B cell (primary cell): ENCODE measurements at regions not wholly inside any gene's neighbourhood (a gene's known extent, or its start where the extent isn't known, plus 50 kb on each side); places are given as distances from the start of the nearest gene placed in this dataset.

Experiments
- ATAC-seq: fragments of 200-7000 bp; cut with Tn5 transposase; one replicate; pipeline ENCODE4 v1.10.0; 2021; ENCODE audit warnings: low read depth, mild to moderate bottlenecking, moderate number of reproducible peaks, moderate library complexity
- CTCF ChIA-PET: fragments of 350-600 bp; sonication (Branson Sonifier 250); formaldehyde crosslinking; loops from one replicate; lab custom pipeline; 2021; ENCODE audit warnings: antibody characterized with exemption, inconsistent platforms; lab: Charles Lee
- POLR2A ChIA-PET: fragments of 350-600 bp; sonication (Branson Sonifier 250); formaldehyde crosslinking; loops from one replicate; lab custom pipeline; 2021; ENCODE audit warnings: antibody characterized with exemption; lab: Charles Lee
- DNase-seq: peaks from one replicate; pipeline ENCODE4 v3.0.0; 2013
- H2AFZ ChIP-seq: 2 replicates; pipeline ENCODE4 v1.6.1; 2012; ENCODE audit warnings: mild to moderate bottlenecking, low read depth, low read length; ENCODE audit not compliant: insufficient read depth, poor library complexity, severe bottlenecking
- H3K27ac ChIP-seq, 2 donors: 1 replicate in 1 of 2; 2 replicates in 1 of 2; pipeline ENCODE4 v1.5.1; 2012 to 2013; ENCODE audit warnings: low read length in 2 of 2, mild to moderate bottlenecking in 2 of 2, moderate library complexity in 1 of 2
- H3K27me3 ChIP-seq, 4 experiments: fragments of 200-600 bp in 1 of 4; sonication (generic) in 1 of 4; replicated peaks in 1 of 4; 1 replicate in 2 of 4; 2 replicates in 2 of 4; pipeline versions ENCODE4 v1.6.1 to v1.7.0; 2013 to 2016; ENCODE audit warnings: low read length in 3 of 4, mild to moderate bottlenecking in 2 of 4, mixed read lengths in 1 of 4, moderate library complexity in 1 of 4; ENCODE audit not compliant: insufficient read depth in 4 of 4, control insufficient read depth in 3 of 4; ENCODE audit errors: control extremely low read depth in 1 of 4
- H3K36me3 ChIP-seq, 2 experiments: replicated peaks in 1 of 2; 1 replicate in 1 of 2; 2 replicates in 1 of 2; pipeline versions ENCODE4 v1.6.1 to v1.7.1; 2013; ENCODE audit warnings: low read length in 1 of 2; ENCODE audit not compliant: insufficient read depth in 2 of 2, control insufficient read depth in 1 of 2; ENCODE audit errors: control extremely low read depth in 1 of 2, extremely low read depth in 1 of 2
- H3K4me1 ChIP-seq, 2 donors: fragments of 200-600 bp in 1 of 2; sonication (generic) in 1 of 2; 1 replicate in 1 of 2; 2 replicates in 1 of 2; pipeline versions ENCODE4 v1.5.1 to v1.6.1; 2013 to 2017; ENCODE audit warnings: low read length in 2 of 2; ENCODE audit not compliant: control insufficient read depth in 2 of 2, insufficient read depth in 2 of 2
- H3K4me2 ChIP-seq: replicated peaks from 2 replicates; pipeline ENCODE3; 2012; ENCODE audit warnings: mild to moderate bottlenecking, low read depth, low read length; ENCODE audit not compliant: poor library complexity, severe bottlenecking
- H3K4me3 ChIP-seq, 5 experiments: fragments of 200-600 bp in 1 of 5; sonication (generic) in 1 of 5; 1 replicate in 3 of 5; 2 replicates in 2 of 5; pipeline versions ENCODE4 v1.5.1 to v1.7.0; 2011 to 2016; ENCODE audit warnings: low read length in 4 of 5, mild to moderate bottlenecking in 4 of 5, low read depth in 2 of 5, control low read depth in 1 of 5, moderate library complexity in 1 of 5; ENCODE audit not compliant: insufficient read depth in 1 of 5; ENCODE audit errors: control extremely low read depth in 1 of 5, extremely low read depth in 1 of 5
- H3K79me2 ChIP-seq: fragments of 200-600 bp; sonication (generic); one replicate; pipeline ENCODE4 v1.6.0; 2016; ENCODE audit warnings: low read length; ENCODE audit not compliant: control insufficient read depth, insufficient read depth
- H3K9ac ChIP-seq: fragments of 200-600 bp; sonication (generic); 2 replicates; pipeline ENCODE4 v1.6.1; 2017; ENCODE audit warnings: mild to moderate bottlenecking, low read length, moderate library complexity
- H3K9me3 ChIP-seq, 3 donors: one replicate each; pipeline versions ENCODE4 v1.6.1 to v1.7.1; 2013; ENCODE audit warnings: low read length in 2 of 3; ENCODE audit not compliant: control insufficient read depth in 2 of 3, insufficient read depth in 1 of 3; ENCODE audit errors: control extremely low read depth in 1 of 3
- H4K20me1 ChIP-seq: 2 replicates; pipeline ENCODE4 v1.6.0; 2012; ENCODE audit warnings: mild to moderate bottlenecking, low read length; ENCODE audit not compliant: insufficient read depth, control insufficient read depth, poor library complexity, severe bottlenecking
- H3K27ac Mint-ChIP-seq: one replicate; pipeline ENCODE4 v1.8.0; 2021; ENCODE audit warnings: mixed read lengths
- H3K27me3 Mint-ChIP-seq: one replicate; pipeline ENCODE4 v1.8.0; 2021; ENCODE audit warnings: mixed read lengths
- H3K4me1 Mint-ChIP-seq: one replicate; pipeline ENCODE4 v1.8.0; 2021; ENCODE audit warnings: mixed read lengths
- H3K4me3 Mint-ChIP-seq: one replicate; pipeline ENCODE4 v1.8.0; 2021; ENCODE audit warnings: mixed read lengths
- H3K9me3 Mint-ChIP-seq: one replicate; pipeline ENCODE4 v1.8.0; 2022; ENCODE audit warnings: mixed read lengths; ENCODE audit not compliant: insufficient read depth
- CTCF ChIP-seq: fragments of 200-600 bp; IDR thresholded peaks from one replicate; pipeline ENCODE4 v1.8.0; 2022; ENCODE audit warnings: antibody characterized with exemption, mild to moderate bottlenecking
- EZH2 ChIP-seq: IDR thresholded peaks from 2 replicates; pipeline ENCODE4 v1.6.1; 2012; ENCODE audit warnings: borderline replicate concordance, low read depth, mild to moderate bottlenecking, moderate library complexity, low read length; ENCODE audit not compliant: insufficient read depth, poor library complexity, severe bottlenecking
- WGBS: methylation state at CpG from one replicate; pipeline ENCODE4 v1.1.5; 2013; ENCODE audit warnings: missing lambda C conversion rate; ENCODE audit not compliant: insufficient coverage; 5-methylcytosine and 5-hydroxymethylcytosine counted together
- intact Hi-C: fragments of 100-400 bp; cut with micrococcal nuclease; formaldehyde crosslinking; loops from one replicate; pipeline ENCODE4 v1.10.0; 2022

- no peak overlapping the region for H3K4me3 ChIP-seq
- no peaks in the 10 kb centered on the region for H4K20me1 ChIP-seq
- POLR2A ChIA-PET, result no interaction called here
- H3K4me1 ChIP-seq, result no peaks in the 10 kb centered on the region
- no peaks in the 10 kb centered on the region for H3K9me3 Mint-ChIP-seq
- no peak overlapping the region for H3K4me2 ChIP-seq
- no peaks in the 10 kb centered on the region for H3K79me2 ChIP-seq
- no peaks in the 10 kb centered on the region for H3K27me3 ChIP-seq
- H3K4me1 Mint-ChIP-seq, result no peaks in the 10 kb centered on the region
- H3K9me3 ChIP-seq, result no peaks in the 10 kb centered on the region
- no peak overlapping the region for H2AFZ ChIP-seq
- 95% methylated on average over 8 of the region's 11 CpGs for WGBS
- no peaks in the 10 kb centered on the region for H3K36me3 ChIP-seq
- no peak overlapping the region for H3K4me3 Mint-ChIP-seq
- H3K9ac ChIP-seq, result no peak overlapping the region
- TF ChIP-seq EZH2 (no peak), CTCF (no peak)
- H3K27me3 Mint-ChIP-seq, result no peaks in the 10 kb centered on the region
- no peak for ATAC-seq
- no peak overlapping the region for H3K27ac ChIP-seq
- CTCF ChIA-PET, result no interaction called here
- no peak for DNase-seq
- intact Hi-C loops, result no loop called here
- H3K27ac Mint-ChIP-seq, result no peak overlapping the region
Measured at GRCh38 chr6:134675110-134676054, 274.5 kb downstream of the ALDH8A1 start.

DNA sequence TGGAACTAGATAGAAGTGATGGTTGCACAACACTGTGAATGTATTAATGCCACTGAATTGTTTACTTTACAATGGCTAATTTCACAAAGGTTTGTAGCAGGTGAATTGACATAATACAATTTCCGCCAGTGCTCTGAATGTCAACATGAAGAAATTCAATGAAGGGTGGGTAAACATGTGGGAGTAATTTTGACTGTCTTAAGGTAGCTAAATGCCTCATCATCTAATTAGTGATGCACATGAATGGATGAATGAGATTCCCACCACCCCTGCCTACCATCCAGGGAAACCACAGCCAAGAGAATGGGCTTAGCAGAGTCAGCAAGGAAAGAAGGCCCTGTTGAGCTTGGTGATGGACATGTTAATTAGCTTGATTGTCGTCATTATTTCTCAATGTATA, 275.3 kb downstream of the ALDH8A1 start:
- ChIA-PET CTCF (no interaction called here), POLR2A (no interaction called here)
- no peak overlapping the region for H3K9ac ChIP-seq
- WGBS, result no CpG with 5 or more reads among the region's 2 CpGs
- H4K20me1 ChIP-seq, result no peaks in the 10 kb centered on the region
- Mint-ChIP-seq H3K9me3 (no peaks in the 10 kb centered on the region), H3K4me1 (no peaks in the 10 kb centered on the region), H3K4me3 (no peak overlapping the region), H3K27ac (no peak overlapping the region), H3K27me3 (no peaks in the 10 kb centered on the region)
- H3K79me2 ChIP-seq, result no peaks in the 10 kb centered on the region
- H3K27me3 ChIP-seq, result no peaks in the 10 kb centered on the region
- H3K4me2 ChIP-seq, result no peak overlapping the region
- no peak for TF ChIP-seq EZH2
- no peak for TF ChIP-seq CTCF
- no peaks in the 10 kb centered on the region for H3K36me3 ChIP-seq
- no peak overlapping the region for H3K4me3 ChIP-seq
- H3K9me3 ChIP-seq, result no peaks in the 10 kb centered on the region
- intact Hi-C loops, result no loop called here
- H3K27ac ChIP-seq, result no peak overlapping the region
- no peaks in the 10 kb centered on the region for H3K4me1 ChIP-seq
- DNase-seq, result no peak
- H2AFZ ChIP-seq, result no peak overlapping the region
- no peak for ATAC-seq
